HG03025 (cell line): ENCODE measurements at regions not wholly inside any gene's neighbourhood (a gene's known extent, or its start where the extent isn't known, plus 50 kb on each side); places are given as distances from the start of the nearest gene placed in this dataset.

Source experiments
- ATAC-seq: cut with Tn5 transposase; IDR thresholded peaks from one replicate; pipeline ENCODE4 v1.9.1; 2021; ENCODE audit warnings: mild to moderate bottlenecking, moderate library complexity; ENCODE audit not compliant: unreplicated experiment, low FRiP score

- no peak for ATAC-seq
Measured at GRCh38 chr14:94685166-94685581, 73.0 kb downstream of the SERPINA3 start.

GRCh38 chr14:94682736-94683135 is 70.5 kb downstream of the SERPINA3 start:
- ATAC-seq, result no peak

GRCh38 chr14:94682061-94682516 is 69.9 kb downstream of the SERPINA3 start:
- no peak for ATAC-seq

- no peak for ATAC-seq
Measured at GRCh38 chr14:94681300-94682060, 69.3 kb downstream of the SERPINA3 start.

- ATAC-seq, result no peak
Measured at GRCh38 chr14:94680862-94681288, 68.7 kb downstream of the SERPINA3 start.

DNA sequence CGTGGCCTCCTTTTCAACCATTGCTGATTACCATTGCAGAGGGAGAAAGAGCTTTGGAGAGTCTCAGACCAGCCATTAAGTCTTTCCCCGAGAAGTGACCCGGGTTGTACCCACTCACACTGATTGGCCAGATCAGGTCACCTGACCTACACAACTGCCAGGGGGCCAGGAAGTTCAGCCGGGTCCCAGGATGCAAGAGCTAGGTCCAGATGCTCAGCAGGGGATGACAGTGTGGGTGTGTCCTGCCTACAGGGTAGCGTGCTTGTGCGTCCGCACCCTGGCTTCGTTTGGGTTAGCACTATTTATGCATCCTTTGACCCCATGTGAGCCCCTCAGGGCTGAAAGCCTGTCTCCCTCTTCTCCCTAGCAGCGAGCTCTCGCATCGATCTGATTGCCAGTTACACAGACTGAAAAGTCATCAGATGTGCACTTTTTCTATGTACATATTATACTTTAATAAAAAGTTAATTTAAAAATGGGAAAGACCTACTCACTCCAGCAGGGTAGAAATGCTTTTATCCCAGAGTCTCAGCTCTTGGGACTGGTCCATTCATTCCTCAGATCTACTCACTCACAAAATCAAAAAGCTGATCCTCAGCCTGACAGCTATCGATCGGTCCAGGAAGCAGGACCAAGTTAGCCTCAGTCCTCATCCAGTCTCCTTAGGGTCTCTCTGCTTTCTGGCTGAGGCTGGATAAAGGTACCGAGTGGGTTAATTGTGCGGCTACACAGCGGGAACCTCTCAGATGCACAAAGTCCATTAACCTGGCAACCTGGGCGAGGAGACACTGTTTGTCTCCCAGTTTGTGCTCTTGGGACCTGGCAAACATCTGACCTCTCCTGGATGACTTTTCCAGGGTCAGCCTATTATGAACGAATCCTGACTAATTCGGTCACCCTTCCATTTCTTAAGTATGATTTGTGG is 68.0 kb downstream of the SERPINA3 start:
- no peak for ATAC-seq

DNA sequence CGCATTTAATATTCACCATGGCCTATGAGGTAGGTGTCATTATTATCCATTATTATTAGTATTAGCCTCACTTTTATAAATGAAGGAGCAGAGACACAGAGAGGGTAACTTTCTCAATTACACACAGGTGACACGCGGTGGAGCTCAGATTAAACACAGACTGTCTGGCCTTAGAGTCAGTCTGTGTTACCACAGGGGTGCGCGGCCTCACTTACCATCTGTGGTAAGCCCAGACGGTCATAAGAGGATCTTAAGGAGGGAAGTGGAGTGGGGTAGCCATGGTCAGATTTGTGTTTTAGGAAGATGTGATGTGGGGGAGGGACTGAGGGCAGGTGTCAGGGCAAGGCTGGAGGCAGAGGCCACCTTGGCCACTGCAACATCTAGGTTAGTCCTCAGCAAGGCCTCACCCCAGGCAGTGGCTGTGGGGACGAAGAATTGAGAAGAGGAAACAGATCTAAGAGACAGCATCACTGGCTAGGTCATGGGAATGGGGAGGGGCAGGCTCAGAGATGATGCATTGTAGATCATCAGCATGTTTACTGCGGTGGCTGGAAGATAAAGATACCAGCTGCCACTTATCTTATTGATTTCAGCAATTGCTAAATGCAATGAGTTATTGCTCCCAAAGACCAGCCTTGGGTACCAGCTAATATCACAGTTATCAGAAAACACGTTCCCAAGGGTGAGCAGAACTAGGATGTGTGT is 67.1 kb downstream of the SERPINA3 start:
- no peak for ATAC-seq

DNA sequence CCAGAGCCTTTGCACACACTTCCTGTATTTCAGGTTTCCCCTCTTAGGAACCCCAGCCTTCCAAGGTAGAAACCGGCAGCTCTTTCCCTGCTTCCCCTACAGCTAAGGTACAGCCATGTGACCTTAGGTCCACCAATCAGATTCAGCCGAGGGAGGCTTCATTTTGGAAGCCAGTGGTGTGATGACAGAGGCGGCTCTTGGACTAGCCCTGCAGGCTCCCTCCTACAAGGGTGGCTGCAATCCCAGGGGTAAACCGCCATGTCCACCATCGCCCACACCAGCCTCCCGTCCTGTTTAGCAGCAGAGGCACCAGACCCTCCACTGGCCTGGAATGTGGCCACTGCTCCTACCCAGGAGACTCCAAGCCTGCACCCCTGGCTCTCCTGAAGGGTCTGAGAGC is 65.6 kb downstream of the SERPINA3 start:
- ATAC-seq, result no peak

GRCh38 chr14:94677213-94677612 is 65.0 kb downstream of the SERPINA3 start:
- ATAC-seq, result no peak

DNA sequence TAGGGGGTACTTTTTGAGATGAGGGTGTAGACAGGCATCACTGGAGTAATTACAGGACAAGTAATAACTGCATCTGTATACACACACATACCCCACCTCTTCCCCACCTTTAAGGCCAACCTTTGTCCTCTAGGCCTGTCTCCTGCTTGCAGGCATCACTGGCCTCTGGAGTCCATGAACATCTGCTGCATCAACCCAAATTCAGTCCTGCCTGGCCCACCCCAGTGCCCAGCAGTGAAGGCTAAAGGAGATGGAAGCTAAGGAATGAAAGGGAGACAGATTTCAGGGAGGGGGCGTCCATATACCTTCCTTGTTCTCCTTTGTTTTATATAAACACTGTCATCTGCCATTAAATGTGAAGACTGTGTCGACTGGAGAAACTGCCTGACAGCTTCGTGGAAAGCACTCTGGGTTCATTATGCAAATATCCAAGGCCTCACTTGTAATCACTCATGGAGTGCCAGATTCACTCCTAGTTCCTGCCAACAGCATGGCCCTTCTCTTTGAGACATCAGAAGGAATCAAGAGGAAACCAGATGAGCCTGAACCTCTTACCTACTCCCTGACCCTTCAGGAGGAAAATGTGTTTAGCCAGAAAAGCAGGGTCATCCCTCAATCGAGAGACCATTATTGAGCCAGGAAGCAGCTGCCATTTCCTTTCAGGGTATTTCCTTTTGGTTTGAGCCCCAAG is 64.4 kb downstream of the SERPINA3 start:
- ATAC-seq, result no peak

GRCh38 chr14:94675036-94675435 is 62.8 kb downstream of the SERPINA3 start:
- ATAC-seq, result no peak

DNA sequence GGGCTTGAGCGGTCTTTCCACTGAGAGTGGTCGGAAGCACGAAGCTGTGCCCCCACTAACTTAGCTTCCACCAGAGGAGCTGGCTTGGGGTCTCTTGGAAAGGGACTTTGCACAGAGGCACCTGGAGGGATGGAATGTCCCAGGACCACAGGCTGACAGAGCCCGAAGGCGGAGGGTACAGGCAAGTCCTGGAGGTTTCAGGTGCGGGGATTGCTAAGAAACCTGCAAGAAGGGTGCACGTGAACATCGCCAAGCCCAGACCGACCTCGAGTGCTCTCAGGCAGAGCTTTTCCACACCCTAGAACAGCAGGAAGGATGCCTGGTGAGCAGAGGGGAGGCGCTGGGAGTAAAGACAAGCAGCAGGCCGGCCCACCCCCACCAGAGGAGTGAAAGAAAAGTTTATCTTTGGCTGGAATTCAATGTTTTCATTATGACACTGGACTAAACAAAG is 61.6 kb downstream of the SERPINA3 start:
- ATAC-seq, result no peak
